ENCODE measurements at regions not wholly inside any gene's neighbourhood (a gene's known extent, or its start where the extent isn't known, plus 50 kb on each side); places are given as distances from the start of the nearest gene placed in this dataset.

GRCh38 chr13:58207501-58207900 is 576.0 kb downstream of the PCDH17 start:
- TF ChIP-seq EZH2 (optimal IDR thresholded peaks at IDR 0.05; ENCODE audit: low read depth, low read length) (no peak), CTCF (IDR thresholded peaks at IDR 0.05; ENCODE audit: low read length) (no peak), EZH2phosphoT487 (IDR thresholded peaks at IDR 0.05; ENCODE audit: low read length) (no peak)
